Keratinocyte (primary cell): ENCODE measurements at regions not wholly inside any gene's neighbourhood (a gene's known extent, or its start where the extent isn't known, plus 50 kb on each side); places are given as distances from the start of the nearest gene placed in this dataset.

Source experiments
- CTCF ChIP-seq, 3 experiments: IDR thresholded peaks in 1 of 3; conservative IDR thresholded peaks in 1 of 3; optimal IDR thresholded peaks in 1 of 3; 2 replicates in 2 of 3; 3 replicates in 1 of 3; pipeline versions ENCODE3 to v1.5.1; 2011; ENCODE audit warnings: low read length in 3 of 3, mild to moderate bottlenecking in 3 of 3, moderate library complexity in 2 of 3, control low read depth in 1 of 3, inconsistent platforms in 1 of 3; ENCODE audit not compliant: insufficient read depth in 2 of 3; ENCODE audit errors: extremely low read depth in 1 of 3
- EZH2 ChIP-seq: IDR thresholded peaks from one replicate; pipeline ENCODE4 v1.6.1; 2012; ENCODE audit warnings: inconsistent platforms, mild to moderate bottlenecking, low read length, moderate library complexity

GRCh38 chr2:226172939-226173338 lies 626.7 kb downstream of the IRS1 start:
- TF ChIP-seq EZH2 = no peak
- no peak for TF ChIP-seq CTCF (optimal IDR thresholded peaks at IDR 0.05 in 1 of 3, IDR thresholded peaks at IDR 0.05 in 1 of 3, conservative IDR thresholded peaks at IDR 0.05 in 1 of 3; ENCODE audit: extremely low read depth in 1 of 3, insufficient read depth in 2 of 3, low read length in 3 of 3)
